ENCODE measurements at regions not wholly inside any gene's neighbourhood (a gene's known extent, or its start where the extent isn't known, plus 50 kb on each side); places are given as distances from the start of the nearest gene placed in this dataset.

DNA sequence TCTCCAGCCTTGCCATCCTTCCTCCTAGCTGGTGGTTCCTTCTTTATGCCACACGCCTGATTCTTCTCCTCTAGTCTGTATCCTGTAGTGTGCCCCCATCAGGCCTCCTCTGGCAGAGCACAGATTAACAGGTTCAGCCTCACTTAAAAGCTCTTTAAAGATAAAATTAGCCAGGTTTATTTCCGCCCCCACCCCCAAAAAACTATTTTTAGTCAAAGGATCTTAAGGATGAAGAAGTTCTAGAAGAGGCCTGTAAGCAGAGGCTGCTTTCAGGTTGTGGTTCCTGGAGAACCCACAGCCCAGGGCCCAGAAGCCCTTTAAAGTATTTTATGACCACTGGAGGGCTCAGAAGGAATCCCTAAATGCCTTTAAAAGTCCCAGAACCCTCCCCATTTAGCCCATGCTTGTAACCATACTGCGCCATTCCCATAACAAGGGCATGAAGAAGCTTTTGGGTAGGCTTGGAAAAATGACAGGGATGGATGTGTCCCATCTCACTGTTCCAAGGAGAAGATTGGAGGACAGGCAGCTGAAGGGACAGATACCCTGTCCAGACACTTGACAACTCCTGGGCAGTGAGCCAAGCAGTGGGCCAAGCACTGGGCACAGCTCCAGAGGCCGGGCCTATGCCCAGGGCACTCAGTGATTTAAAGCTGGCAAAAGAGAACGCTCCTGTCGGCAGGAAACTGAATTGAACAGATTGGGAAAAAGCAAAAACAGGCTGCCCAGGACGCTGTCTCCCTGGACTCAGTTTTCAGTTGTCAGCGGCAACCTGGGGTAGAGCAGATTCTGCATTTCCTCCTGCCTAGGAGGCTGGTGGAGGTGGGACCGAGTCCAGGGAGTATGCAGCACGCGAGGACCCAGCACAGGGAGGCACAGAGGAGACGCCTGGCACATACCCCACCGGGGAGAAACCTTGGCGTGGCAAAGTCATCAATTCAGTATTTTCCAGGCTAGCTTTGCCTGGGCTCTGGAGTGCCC is 106.3 kb upstream of the SSBP2 start:
- no peak for DNase-seq (ENCODE audit: low read depth in 4 of 4, low spot score in 2 of 4)

DNA sequence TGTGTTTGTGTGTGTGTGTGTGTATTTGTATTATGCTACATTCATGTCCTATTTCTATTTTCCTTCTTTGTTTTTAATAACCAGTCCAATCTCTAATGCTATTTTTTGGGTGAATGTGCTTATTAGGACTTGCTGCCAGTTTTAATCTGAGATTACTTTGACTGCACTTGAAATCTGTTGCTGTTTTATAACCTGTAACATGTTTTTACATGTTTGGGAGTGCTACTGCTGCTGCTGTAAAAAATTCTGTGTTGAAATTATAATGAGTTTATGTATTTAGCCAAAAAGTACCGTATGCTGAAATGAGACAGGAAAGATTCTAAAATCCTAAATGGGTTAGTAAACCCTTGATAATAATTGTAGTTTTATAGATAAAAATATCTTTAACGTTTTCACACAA is 104.7 kb upstream of the SSBP2 start:
- DNase-seq (ENCODE audit: low read depth in 4 of 4, low spot score in 2 of 4): no peak

DNA sequence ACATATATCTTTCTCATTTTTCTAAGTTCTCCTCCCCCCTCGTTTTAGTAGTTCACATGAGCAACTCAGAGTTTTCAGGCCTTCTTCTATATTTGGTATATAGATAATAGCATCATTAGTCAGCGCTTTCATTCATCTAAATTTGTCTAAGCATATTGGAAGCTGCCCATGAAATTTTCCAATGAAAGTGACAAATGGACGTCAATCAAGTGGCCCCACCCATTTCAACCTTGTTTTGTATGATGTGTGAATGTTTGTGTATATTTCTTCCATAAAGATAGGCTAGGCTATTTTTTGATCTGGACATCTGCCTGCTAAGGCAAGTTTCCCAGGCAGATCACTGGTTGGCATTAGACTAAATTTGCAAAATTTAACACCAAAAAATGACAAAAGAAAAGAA is 104.0 kb upstream of the SSBP2 start:
- no peak for DNase-seq (ENCODE audit: low read depth in 4 of 4, low spot score in 2 of 4)

DNA sequence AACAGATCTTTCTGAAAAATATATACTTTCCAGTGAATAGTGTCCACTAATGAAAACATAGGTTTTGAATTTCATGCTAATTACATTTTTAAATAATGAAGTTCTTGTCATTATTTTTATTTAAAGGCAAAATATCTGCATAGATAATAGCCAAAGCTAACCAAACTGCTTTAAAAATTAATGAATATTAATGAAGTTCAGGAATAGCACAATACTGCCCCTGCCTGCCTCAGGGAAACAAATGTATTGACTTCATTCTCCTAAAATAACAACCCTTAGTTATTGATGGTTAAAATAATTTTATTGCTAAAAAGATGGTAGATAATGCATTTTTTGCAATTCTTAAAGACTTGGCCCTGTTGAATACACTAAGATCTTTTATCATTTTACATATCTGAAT is 103.6 kb upstream of the SSBP2 start:
- no peak for DNase-seq (ENCODE audit: low read depth in 4 of 4, low spot score in 2 of 4)

GRCh38 chr5:81853030-81853357 is 102.1 kb upstream of the SSBP2 start:
- no peak for DNase-seq (ENCODE audit: low read depth in 4 of 4, low spot score in 2 of 4)

GRCh38 chr5:81852291-81853029 is 101.6 kb upstream of the SSBP2 start:
- no peak for DNase-seq (ENCODE audit: low read depth in 4 of 4, low spot score in 2 of 4)

DNA sequence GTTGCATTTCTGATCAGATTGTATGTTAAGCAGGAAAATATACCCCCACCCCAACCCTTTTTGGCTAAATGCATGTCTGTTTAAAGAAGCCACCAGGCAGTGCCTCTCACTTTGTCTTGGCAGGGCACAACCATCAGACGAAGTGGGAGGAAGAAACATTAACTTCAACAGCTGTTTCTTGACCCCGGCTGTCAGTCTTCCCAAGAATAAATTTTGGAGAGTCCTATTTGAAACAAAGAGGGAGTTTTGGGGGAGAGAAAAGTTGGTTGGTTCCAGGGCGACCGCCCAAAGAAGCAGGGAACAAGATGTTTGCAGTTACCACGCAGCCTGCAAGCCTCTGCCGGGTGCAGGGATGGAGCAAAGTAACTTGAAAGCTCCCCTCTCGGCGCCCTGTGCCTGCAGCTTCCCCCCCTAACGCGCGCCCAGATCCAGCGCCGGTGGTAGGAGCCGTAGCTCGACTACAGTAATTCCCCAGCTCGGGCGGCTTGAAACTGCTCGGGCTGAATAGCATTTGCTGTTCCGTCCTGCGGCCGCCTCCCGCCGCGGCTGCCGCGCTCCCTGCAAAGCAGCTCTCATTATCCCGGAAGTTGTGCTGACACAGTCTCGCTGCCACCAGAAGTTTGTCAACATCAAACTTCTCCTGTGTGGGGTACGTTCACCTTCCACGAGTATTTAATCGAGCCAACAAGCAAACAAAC is 100.7 kb upstream of the SSBP2 start:
- DNase-seq (ENCODE audit: low read depth in 4 of 4, low spot score in 2 of 4): peak; percentile 94 to 99 (median 96)

- no peak for DNase-seq (ENCODE audit: low read depth in 4 of 4, low spot score in 2 of 4)
These were observed 99.8 kb upstream of the SSBP2 start for GRCh38 chr5:81850501-81851357.

- no peak for DNase-seq (ENCODE audit: low read depth in 4 of 4, low spot score in 2 of 4)
These were observed 99.0 kb upstream of the SSBP2 start for GRCh38 chr5:81849770-81850367.

DNA sequence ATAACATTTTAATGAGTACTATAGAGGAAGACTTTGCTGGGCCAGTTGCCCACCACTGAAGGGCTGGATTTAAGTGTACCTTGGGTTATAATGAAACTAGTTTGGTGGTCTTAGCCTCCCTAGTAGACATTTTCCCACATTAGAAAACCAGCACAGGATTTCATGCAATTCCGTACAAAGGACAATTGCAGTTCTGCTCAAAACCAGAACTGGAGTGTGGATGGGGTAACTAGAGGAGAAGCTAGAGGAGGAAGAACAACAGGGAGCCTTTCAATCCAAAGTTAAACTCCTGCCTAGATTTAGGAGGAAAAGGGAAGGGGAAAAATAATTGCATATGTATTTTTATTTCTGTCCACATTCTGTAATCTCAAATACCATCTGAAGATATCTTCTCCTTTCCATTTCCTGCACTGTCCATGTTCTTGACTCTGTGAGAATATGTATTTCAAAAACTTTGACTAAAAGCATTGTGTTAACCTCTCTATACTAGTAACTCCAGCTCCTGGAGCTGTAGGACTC is 97.5 kb upstream of the SSBP2 start:
- peak in 1 of 4 donors; percentile 59 for DNase-seq (ENCODE audit: low read depth in 4 of 4, low spot score in 2 of 4)

DNA sequence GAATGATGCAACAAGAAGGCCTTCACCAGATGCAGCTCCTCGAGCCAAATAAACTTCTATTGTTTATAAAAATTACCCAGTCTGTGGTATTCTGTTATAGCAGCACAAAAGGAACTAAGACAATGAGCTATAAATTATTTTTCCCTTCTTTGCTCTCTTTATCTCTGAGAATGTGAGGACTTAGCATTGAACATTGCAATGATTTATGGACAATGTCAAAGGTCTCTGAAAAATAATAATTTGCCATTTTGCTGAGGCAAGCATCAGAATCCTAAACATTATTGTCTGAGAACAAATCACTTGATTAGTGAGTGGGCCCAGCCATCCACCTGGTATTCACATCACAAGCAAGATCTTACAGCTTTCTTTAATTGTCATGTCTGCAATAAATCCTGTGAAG is 95.4 kb upstream of the SSBP2 start:
- no peak for DNase-seq (ENCODE audit: low read depth in 4 of 4, low spot score in 2 of 4)

GRCh38 chr5:81843845-81844244 is 92.9 kb upstream of the SSBP2 start:
- DNase-seq (ENCODE audit: low read depth in 4 of 4, low spot score in 2 of 4): no peak

DNA sequence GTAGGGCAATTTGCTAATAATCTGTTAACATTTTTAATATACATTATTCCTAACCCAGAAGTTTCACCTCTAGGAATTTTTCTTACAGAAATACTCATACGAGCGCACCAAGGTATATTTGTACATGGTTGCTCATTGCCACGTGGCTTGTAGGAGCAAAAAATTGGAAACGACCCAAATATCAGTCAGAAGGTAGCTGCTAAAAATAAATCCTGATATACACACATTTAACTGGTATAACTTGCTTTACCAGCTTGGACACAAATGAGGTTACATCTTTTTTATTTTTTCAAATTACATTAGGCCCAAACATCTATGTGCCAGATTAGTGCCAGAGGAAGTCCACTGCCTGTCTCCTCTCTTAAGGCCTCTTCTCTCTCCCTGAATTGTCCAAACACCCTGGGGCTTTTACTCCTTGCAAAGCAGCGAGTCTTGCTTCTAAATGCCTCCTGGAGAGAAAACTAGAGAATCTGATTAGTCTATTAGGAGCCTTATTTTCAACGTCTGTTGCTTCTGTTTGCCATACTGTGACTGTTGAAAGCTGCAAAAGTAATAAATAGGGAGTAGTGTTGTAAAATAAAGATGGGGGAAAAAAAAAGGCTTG is 92.0 kb upstream of the SSBP2 start:
- DNase-seq (ENCODE audit: low read depth in 4 of 4, low spot score in 2 of 4): no peak

DNA sequence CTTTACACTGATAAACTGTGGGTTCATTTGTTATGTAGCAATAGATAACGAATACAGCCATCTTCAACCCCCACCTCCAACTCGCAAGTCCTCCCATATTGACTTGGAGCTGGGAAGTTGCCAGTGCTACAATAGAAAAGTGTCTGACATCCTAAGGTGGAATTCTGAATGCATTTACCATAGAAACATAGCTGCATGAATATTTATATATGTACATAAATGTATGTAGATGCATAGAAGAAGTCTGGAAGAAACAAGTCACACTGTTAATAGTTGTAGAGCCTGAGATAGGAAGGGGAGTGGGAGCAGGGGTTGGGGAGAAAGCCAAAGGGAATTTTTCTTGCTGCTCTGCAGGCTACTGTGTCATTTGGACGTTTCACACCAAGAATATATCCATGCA is 88.1 kb upstream of the SSBP2 start:
- DNase-seq (ENCODE audit: low read depth in 4 of 4, low spot score in 2 of 4): no peak

DNA sequence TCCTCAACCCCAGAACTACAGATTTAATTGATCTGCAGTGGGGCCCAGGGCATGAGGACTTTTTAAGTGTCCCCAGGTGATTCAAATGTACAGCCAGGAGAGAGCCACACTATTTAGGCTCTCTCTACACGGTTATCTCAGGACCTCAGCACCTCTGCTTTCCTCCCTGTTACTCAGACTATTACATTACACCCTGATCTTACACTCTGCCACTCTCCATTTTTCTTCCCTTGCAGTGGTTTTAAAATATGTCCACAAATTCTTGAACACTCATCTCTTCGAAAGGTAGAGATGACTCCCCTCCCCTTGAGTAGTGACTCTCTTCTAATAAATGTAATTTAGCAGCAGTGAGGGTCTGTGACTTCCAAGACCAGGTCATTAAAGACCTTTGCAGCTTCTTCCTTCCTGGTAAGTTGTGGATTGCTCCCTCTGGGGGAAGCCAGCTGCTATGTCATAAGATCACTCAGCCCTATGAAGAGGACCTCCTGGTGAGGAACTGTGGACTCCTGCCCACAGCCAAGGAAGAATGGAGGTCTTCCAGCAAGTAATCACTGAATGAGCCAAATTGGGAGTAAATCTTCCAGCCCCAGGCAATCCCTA is 87.5 kb upstream of the SSBP2 start:
- DNase-seq (ENCODE audit: low read depth in 4 of 4, low spot score in 2 of 4): no peak

DNA sequence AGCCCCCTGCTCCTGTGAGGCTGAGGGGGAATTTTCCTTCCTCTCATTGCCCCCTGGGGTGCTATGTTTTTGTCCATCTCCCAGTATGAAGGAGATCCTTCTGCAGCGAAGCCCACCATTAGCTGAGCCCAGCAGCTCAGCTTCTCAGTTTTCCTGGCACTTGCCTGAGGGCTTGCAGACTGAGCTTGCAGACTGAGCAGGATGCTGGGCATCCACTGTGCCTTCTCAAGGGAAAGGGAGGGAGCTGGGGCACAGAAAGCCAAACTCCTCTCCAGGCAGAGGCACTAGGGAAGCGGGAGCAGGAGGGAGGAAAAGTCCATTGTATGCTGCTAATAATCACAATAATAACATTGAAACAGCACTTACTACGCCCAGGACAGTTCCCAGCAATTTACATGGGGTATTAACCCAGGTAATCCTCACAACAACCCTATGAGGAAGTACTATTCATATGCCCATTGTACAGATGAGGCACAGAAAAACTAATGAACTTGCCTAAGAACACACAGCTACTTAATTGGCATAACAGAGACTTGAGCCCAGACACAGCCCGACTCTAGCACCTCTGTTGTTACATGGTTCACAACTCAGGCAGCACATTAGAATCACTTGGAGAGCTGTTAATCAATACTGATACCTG is 86.9 kb upstream of the SSBP2 start:
- no peak for DNase-seq (ENCODE audit: low read depth in 4 of 4, low spot score in 2 of 4)

DNA sequence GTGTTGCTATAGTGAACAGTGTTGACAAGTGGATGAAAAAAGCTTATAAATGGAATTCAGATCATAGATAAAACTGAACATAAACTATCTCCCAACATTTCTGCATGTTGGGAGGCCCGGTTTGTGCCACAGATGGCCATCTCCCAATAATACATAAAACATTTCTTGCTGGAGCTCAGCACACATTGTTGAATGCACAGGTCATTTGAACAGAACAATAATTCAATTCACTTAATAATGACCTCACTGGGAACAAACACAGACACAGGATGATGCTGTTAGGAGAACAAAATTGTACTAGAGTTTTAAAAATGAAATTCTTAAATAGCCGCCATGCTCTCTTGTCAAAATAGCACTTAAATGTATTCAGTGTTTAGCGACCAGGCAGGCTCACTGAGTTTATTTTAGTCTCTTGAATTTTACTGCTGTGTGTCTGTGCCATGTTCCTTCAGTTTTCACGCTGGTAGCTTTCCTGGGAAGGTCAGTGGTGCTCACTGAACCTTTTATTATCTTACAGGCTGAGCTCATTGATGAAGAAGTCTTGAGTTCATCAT is 85.0 kb upstream of the SSBP2 start:
- DNase-seq (ENCODE audit: low read depth in 4 of 4, low spot score in 2 of 4): no peak

DNA sequence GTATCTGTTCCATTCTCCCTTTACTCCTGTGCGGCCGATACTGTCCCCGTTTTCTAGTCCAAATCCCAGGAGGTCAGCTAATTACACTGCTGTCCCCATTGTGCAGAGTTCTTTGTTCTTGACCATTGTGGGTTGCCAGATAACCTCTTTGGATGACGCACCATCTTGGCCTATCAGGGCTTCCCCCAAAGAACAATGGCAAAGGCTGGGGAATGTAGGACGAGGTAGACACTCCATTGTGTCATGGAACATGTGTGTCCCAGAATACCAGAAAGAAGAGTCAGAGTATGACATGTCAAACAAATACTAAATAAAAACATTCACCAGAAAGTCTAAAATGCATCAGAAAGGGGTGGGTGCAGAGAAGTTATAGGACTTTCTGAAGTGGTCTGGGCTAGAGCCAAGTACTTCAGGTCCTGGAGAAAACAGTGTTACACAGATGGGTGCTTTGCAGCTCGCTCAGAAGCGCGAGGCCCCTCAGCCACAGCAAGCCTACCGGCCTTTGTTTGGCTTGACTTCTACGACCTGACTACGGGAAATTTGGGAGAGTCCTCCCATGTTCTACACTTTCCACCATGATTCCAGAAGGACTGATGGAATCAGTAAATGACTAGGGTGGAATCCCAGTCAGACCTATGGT is 83.2 kb upstream of the SSBP2 start:
- no peak for DNase-seq (ENCODE audit: low read depth in 4 of 4, low spot score in 2 of 4)
